Skeletal muscle satellite cell (primary cell): ENCODE measurements at regions not wholly inside any gene's neighbourhood (a gene's known extent, or its start where the extent isn't known, plus 50 kb on each side); places are given as distances from the start of the nearest gene placed in this dataset.

Source experiments
- H3K27me3 ChIP-seq: 2 replicates; pipeline ENCODE4 v1.7.0; 2013; ENCODE audit warnings: low read length; ENCODE audit not compliant: control insufficient read depth, insufficient read depth
- H3K36me3 ChIP-seq: 2 replicates; pipeline ENCODE4 v1.7.0; 2013; ENCODE audit warnings: mild to moderate bottlenecking, control low read depth, low read length; ENCODE audit not compliant: insufficient read depth
- H3K4me1 ChIP-seq: 2 replicates; pipeline ENCODE4 v1.7.0; 2013; ENCODE audit warnings: low read length; ENCODE audit not compliant: control insufficient read depth, insufficient read depth
- H3K4me2 ChIP-seq: 2 replicates; pipeline ENCODE4 v1.7.0; 2013; ENCODE audit warnings: mild to moderate bottlenecking, low read length
- H3K4me3 ChIP-seq: 2 replicates; pipeline ENCODE4 v1.7.0; 2013; ENCODE audit warnings: low read length
- H3K9ac ChIP-seq: 2 replicates; pipeline ENCODE4 v1.7.0; 2013; ENCODE audit warnings: mild to moderate bottlenecking, low read depth, low read length, moderate library complexity
- H3K9me3 ChIP-seq: replicated peaks from 2 replicates; pipeline ENCODE4 v1.7.0; 2013; ENCODE audit warnings: mild to moderate bottlenecking, control low read depth, low read length

DNA sequence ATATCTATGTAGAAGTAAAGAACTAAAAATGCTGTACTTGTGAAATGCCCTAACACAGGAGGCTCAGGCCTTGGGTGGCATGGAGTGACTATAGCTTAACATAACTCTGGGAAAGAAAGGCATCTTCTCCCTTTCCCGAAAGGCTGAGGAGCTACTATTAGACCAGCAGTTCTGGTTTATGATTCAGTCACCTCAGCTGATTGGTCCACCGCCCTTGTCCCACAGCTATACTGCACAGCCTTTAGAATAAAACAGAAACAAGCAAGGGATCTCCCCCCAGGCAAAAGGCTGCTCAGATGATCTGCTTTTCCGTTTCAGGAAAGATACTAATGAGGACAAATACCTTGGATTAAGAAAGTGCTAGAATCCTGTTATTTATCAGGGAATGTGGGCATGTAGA, 171.3 kb downstream of the SNCA start:
- peaks cover 13% of the 10 kb centered on the region for H3K4me1 ChIP-seq
- H3K4me2 ChIP-seq = no peak overlapping the region
- no peak overlapping the region for H3K4me3 ChIP-seq
- no peaks in the 10 kb centered on the region for H3K36me3 ChIP-seq
- H3K27me3 ChIP-seq = no peaks in the 10 kb centered on the region
- H3K9ac ChIP-seq = no peak overlapping the region
- H3K9me3 ChIP-seq = no peaks in the 10 kb centered on the region

DNA sequence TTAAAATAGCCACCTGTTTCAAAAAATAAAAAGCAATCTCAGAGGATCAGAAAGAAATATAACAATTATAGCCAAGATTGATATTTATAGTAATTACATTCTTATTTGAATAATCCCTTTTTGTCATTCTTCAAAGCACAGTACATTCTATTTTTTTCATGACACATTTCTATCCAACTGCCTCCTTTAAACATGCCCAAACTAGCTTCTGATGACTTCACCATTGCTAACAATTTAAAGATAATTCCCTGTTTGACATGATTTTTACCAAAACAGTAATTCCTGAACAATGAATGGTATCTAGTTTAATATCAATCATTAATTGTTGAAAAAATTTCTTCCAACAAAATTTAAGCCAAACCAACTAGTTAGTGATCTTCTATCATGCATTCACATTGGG, 172.4 kb downstream of the SNCA start:
- Histone ChIP-seq H3K36me3 (no peaks in the 10 kb centered on the region), H3K4me1 (peaks cover 15% of the 10 kb centered on the region), H3K9ac (no peak overlapping the region), H3K4me3 (no peak overlapping the region), H3K27me3 (no peaks in the 10 kb centered on the region), H3K4me2 (no peak overlapping the region), H3K9me3 (no peaks in the 10 kb centered on the region)

GRCh38 chr4:89661173-89661899, 175.6 kb downstream of the SNCA start:
- Histone ChIP-seq H3K4me2 (peak overlapping the region; percentile 40), H3K4me1 (peaks cover 15% of the 10 kb centered on the region), H3K9me3 (no peaks in the 10 kb centered on the region), H3K9ac (no peak overlapping the region), H3K4me3 (no peak overlapping the region), H3K36me3 (no peaks in the 10 kb centered on the region), H3K27me3 (no peaks in the 10 kb centered on the region)

DNA sequence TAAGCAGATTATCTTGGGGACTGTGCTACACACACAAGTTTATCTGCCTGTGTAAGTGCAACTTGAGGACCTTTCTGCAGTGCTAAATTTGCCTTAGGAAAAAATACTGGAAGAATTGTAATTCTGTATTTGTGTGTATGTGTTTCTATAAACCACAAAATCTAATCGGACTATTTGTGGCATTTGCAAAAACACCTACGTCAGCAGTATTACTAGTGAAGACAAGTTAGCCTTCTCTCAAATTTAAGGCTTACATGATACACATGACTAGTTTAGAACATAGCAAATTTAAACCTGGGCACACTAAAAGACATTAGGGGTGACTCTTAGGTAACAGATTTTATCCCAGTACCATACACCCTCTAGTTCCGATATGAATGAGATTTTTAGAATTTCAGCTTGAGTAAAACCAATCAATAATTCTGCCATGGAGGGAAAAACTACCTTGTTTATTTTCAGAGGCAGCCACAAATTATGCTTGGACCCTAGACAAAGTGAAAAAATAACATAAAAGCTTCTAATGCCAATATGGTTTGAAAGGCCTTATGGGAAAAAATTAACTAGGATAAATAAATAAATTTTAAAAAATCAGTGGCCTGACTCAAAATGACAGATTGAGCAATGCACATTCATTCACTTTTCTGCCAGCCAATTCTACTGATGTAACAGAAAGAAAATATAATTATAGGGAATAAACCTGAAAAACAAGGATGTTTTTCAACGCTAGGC, 176.4 kb downstream of the SNCA start:
- Histone ChIP-seq H3K9ac (no peak overlapping the region), H3K4me3 (no peak overlapping the region)

GRCh38 chr4:89658701-89659024, 178.3 kb downstream of the SNCA start:
- H3K27me3 ChIP-seq = no peaks in the 10 kb centered on the region
- no peaks in the 10 kb centered on the region for H3K9me3 ChIP-seq
- no peaks in the 10 kb centered on the region for H3K36me3 ChIP-seq
- no peak overlapping the region for H3K9ac ChIP-seq
- no peak overlapping the region for H3K4me2 ChIP-seq
- H3K4me1 ChIP-seq = peaks cover 15% of the 10 kb centered on the region
- H3K4me3 ChIP-seq = no peak overlapping the region

More for the DNA sequence above, 176.4 kb downstream of the SNCA start:
- Histone ChIP-seq H3K4me2 (no peak overlapping the region), H3K4me1 (peaks cover 15% of the 10 kb centered on the region), H3K36me3 (no peaks in the 10 kb centered on the region), H3K27me3 (no peaks in the 10 kb centered on the region), H3K9me3 (no peaks in the 10 kb centered on the region)

DNA sequence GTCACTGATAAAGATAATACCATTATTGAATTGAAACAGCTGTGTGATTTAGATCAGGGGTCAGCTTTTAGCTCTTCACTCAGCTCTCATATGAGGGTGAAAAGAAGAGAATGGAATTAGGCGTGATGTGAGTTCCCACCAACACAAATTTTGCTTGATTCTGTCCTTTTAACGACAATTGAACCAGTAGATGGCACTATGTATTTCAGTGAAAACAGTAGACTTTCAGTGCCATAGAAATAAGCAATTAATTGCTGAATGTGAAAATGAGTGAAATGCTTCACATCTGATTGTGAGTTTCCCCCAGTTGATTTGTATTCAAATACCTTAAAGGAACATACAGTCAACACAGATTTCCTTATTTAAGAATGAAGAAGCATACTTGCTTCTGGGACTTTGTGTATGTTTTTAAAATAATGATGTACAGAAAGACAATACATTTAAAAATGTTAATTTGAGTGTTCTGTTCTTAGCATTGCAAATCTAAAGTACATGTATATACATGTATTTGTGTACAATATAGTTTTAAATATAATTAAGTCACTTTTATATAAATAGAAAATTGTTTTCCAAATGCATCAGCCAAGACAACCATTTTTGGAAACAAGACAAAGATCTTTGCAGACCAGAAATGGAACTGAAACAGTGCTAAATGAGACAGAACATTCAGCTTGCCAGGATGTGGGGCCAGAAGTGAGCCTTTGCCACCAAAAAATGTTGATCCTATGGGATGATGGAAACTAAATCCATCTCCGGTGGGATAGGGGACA, 178.8 kb downstream of the SNCA start:
- Histone ChIP-seq H3K4me3 (no peak overlapping the region), H3K36me3 (no peaks in the 10 kb centered on the region), H3K9ac (no peak overlapping the region), H3K27me3 (no peaks in the 10 kb centered on the region), H3K9me3 (no peaks in the 10 kb centered on the region), H3K4me1 (peaks cover 15% of the 10 kb centered on the region), H3K4me2 (no peak overlapping the region)

- Histone ChIP-seq H3K36me3 (no peaks in the 10 kb centered on the region), H3K9ac (no peak overlapping the region), H3K9me3 (no peaks in the 10 kb centered on the region), H3K4me2 (no peak overlapping the region), H3K4me3 (no peak overlapping the region), H3K4me1 (no peaks in the 10 kb centered on the region), H3K27me3 (no peaks in the 10 kb centered on the region)
Measured at GRCh38 chr4:89653012-89653411, 183.9 kb downstream of the SNCA start.

GRCh38 chr4:89645482-89645881, 191.5 kb downstream of the SNCA start:
- Histone ChIP-seq H3K4me2 (no peak overlapping the region), H3K36me3 (no peaks in the 10 kb centered on the region), H3K4me3 (no peak overlapping the region), H3K4me1 (no peaks in the 10 kb centered on the region), H3K27me3 (peaks cover 2% of the 10 kb centered on the region), H3K9me3 (no peaks in the 10 kb centered on the region), H3K9ac (no peak overlapping the region)

DNA sequence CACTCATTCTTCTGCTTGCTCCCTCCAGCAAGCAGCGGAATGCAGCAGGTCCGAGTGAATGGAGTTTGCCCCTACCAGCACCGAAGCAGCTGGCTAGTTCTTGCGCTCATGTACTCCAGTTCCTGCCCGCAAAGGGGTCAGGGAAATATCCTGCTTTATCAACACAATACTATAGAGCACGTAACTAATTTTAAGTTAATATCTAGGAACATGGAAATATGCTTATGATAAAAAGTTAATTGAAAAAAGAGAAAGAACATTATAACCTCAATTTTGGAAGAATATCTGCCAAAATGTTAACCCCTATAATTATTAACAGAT, 195.6 kb downstream of the SNCA start:
- no peaks in the 10 kb centered on the region for H3K9me3 ChIP-seq
- H3K4me2 ChIP-seq = peak overlapping the region; percentile 30
- no peak overlapping the region for H3K9ac ChIP-seq
- H3K4me3 ChIP-seq = peak overlapping the region; percentile 1
- H3K4me1 ChIP-seq = no peaks in the 10 kb centered on the region
- peaks cover 2% of the 10 kb centered on the region for H3K27me3 ChIP-seq
- no peaks in the 10 kb centered on the region for H3K36me3 ChIP-seq

DNA sequence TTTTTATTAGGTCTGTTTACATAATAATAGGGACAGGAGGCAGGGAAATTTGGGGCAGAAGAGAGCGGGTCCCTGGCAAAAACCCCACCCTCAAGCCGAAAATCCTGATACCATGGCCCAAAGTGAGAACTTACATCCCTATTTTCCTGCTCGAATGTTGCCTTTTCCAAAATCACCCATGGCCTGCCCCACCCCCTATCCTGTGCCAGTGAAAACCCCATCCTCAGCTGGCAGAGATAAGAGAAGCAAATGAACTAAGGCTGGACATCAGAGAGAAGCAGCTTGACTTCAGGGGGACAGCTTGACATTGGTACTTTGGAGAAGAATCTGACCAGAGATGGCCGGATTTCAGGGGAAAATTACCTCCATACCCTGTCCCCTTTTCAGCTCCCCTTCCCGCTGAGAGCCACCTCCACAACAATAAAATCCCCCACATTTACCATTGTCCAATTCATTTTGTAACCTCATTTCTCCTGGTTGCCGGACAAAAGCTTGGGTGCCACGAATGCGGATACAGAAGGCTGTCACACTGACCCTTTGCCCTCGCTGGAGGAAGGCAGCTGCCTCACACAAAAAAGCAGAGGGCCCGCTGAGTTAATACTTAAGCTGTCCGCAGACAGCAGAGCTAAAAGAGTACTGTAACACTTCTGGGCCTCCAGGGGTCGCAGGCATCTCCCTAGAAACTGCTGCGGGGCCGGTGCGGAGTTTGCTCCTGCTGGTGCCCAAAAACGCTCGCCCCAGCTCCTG, 196.2 kb downstream of the SNCA start:
- Histone ChIP-seq H3K36me3 (no peaks in the 10 kb centered on the region), H3K9ac (no peak overlapping the region), H3K4me1 (no peaks in the 10 kb centered on the region), H3K4me2 (peak overlapping the region; percentile 30), H3K4me3 (peak overlapping the region; percentile 1), H3K27me3 (peaks cover 2% of the 10 kb centered on the region), H3K9me3 (no peaks in the 10 kb centered on the region)

DNA sequence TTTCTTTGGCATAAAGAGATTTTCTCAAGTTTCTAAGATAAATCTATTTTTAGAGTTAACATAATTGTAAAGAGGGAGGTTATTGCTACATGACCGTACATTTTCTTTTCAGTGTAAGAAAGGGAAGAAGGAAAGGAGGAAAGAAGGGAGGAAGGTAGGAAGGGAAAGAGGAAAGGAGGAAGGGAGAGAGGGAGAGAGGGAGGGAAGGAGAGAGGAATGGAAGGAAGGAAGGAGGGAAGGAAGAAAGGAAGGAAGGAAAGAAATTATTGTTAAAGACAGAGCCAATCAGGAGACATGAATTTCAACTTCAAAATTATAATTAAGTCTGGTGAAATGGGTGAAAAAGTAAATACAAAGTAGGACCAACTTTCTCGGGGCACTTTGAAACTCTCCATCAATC, 197.6 kb downstream of the SNCA start:
- no peak overlapping the region for H3K4me2 ChIP-seq
- H3K4me1 ChIP-seq = no peaks in the 10 kb centered on the region
- no peaks in the 10 kb centered on the region for H3K27me3 ChIP-seq
- H3K36me3 ChIP-seq = no peaks in the 10 kb centered on the region
- no peak overlapping the region for H3K9ac ChIP-seq
- no peaks in the 10 kb centered on the region for H3K9me3 ChIP-seq
- H3K4me3 ChIP-seq = no peak overlapping the region
